OCI-LY7 (cell line): ENCODE measurements at regions not wholly inside any gene's neighbourhood (a gene's known extent, or its start where the extent isn't known, plus 50 kb on each side); places are given as distances from the start of the nearest gene placed in this dataset.
"Not testable (repeated sequence)": the region's sequence is repeated elsewhere in the genome, so short reads cannot be mapped to it uniquely, and the experiment has no call there.

Source experiments
- EZH2phosphoT487 ChIP-seq: fragments of 200-600 bp; sonication (generic); IDR thresholded peaks from 2 replicates; pipeline ENCODE4 v1.6.1; 2018; ENCODE audit warnings: low read depth, borderline replicate concordance, mild to moderate bottlenecking, mixed run types, antibody characterized with exemption, low read length, moderate library complexity, mixed read lengths
- TF ChIP-seq, protein P1 (sequence below): fragments of 200-600 bp; sonication (generic); conservative IDR thresholded peaks from 2 replicates; pipeline ENCODE4 v1.5.1; 2014; ENCODE audit warnings: mild to moderate bottlenecking, antibody characterized with exemption, low read length, moderate library complexity, mixed read lengths

DNA sequence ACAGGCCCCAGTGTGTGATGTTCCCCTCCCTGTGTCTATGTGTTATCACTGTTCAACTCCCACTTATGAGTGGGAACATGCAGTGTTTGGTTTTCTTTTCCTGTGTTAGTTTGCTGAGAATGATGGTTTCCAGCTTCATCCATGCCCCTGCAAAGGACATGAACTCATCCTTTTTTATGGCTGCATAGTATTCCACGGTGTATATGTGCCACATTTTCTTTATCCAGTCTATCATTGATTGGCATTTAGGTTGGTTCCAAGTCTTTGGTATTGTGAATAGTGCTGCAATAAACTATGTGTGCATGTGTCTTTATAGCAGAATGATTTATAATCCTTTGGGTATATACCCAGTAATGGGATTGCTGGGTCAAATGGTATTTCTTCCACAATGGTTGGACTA, 64.2 kb downstream of the ADCYAP1 start:
- TF ChIP-seq, protein P1, sequence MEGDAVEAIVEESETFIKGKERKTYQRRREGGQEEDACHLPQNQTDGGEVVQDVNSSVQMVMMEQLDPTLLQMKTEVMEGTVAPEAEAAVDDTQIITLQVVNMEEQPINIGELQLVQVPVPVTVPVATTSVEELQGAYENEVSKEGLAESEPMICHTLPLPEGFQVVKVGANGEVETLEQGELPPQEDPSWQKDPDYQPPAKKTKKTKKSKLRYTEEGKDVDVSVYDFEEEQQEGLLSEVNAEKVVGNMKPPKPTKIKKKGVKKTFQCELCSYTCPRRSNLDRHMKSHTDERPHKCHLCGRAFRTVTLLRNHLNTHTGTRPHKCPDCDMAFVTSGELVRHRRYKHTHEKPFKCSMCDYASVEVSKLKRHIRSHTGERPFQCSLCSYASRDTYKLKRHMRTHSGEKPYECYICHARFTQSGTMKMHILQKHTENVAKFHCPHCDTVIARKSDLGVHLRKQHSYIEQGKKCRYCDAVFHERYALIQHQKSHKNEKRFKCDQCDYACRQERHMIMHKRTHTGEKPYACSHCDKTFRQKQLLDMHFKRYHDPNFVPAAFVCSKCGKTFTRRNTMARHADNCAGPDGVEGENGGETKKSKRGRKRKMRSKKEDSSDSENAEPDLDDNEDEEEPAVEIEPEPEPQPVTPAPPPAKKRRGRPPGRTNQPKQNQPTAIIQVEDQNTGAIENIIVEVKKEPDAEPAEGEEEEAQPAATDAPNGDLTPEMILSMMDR = not testable (repeated sequence)
- not testable (repeated sequence) for TF ChIP-seq EZH2phosphoT487
